ENCODE measurements at regions not wholly inside any gene's neighbourhood (a gene's known extent, or its start where the extent isn't known, plus 50 kb on each side); places are given as distances from the start of the nearest gene placed in this dataset.

GRCh38 chr3:107117922-107118536 lies 259.2 kb upstream of the CCDC54 start:
- no peak overlapping the region for H3K27ac ChIP-seq (replicated peaks)
- intact Hi-C loops (cut with micrococcal nuclease) = no loop called here
- DNase-seq = no peak

GRCh38 chr3:107124885-107125284 lies 252.4 kb upstream of the CCDC54 start:
- Histone ChIP-seq H3K36me3 (no peaks in the 10 kb centered on the region), H3K27ac (replicated peaks) (peak overlapping the region; percentile 36), H3K4me1 (peaks cover 21% of the 10 kb centered on the region), H3K4me3 (no peak overlapping the region), H3K27me3 (ENCODE audit: low read depth) (no peaks in the 10 kb centered on the region), H3K9me3 (replicated peaks) (no peaks in the 10 kb centered on the region)
- intact Hi-C loops (cut with micrococcal nuclease) = no loop called here
- TF ChIP-seq CTCF (IDR thresholded peaks at IDR 0.05; ENCODE audit: borderline replicate concordance) = no peak
- peak; percentile 20 for DNase-seq

More at GRCh38 chr3:107117922-107118536, 259.2 kb upstream of the CCDC54 start:
- no peak overlapping the region for H3K4me3 ChIP-seq
- no peaks in the 10 kb centered on the region for H3K36me3 ChIP-seq
- no peaks in the 10 kb centered on the region for H3K9me3 ChIP-seq (replicated peaks)
- TF ChIP-seq CTCF (IDR thresholded peaks at IDR 0.05; ENCODE audit: borderline replicate concordance) = peak; percentile 56
- H3K27me3 ChIP-seq (ENCODE audit: low read depth) = no peaks in the 10 kb centered on the region
- H3K4me1 ChIP-seq = peaks cover 34% of the 10 kb centered on the region

- Histone ChIP-seq H3K27me3 (ENCODE audit: low read depth) (no peaks in the 10 kb centered on the region), H3K27ac (replicated peaks) (no peak overlapping the region), H3K36me3 (no peaks in the 10 kb centered on the region), H3K4me1 (peaks cover 12% of the 10 kb centered on the region), H3K4me3 (no peak overlapping the region), H3K9me3 (replicated peaks) (no peaks in the 10 kb centered on the region)
- no peak for TF ChIP-seq CTCF (IDR thresholded peaks at IDR 0.05; ENCODE audit: borderline replicate concordance)
- intact Hi-C loops (cut with micrococcal nuclease) = no loop called here
- no peak for DNase-seq
These were observed 248.3 kb upstream of the CCDC54 start for GRCh38 chr3:107128946-107129345.

GRCh38 chr3:107130089-107130700 lies 247.0 kb upstream of the CCDC54 start:
- H3K27me3 ChIP-seq (ENCODE audit: low read depth) = no peaks in the 10 kb centered on the region
- H3K27ac ChIP-seq (replicated peaks) = no peak overlapping the region
- DNase-seq = no peak
- peaks cover 7% of the 10 kb centered on the region for H3K4me1 ChIP-seq
- H3K9me3 ChIP-seq (replicated peaks) = no peaks in the 10 kb centered on the region
- H3K36me3 ChIP-seq = no peaks in the 10 kb centered on the region
- intact Hi-C loops (cut with micrococcal nuclease) = no loop called here
- TF ChIP-seq CTCF (IDR thresholded peaks at IDR 0.05; ENCODE audit: borderline replicate concordance) = no peak
- no peak overlapping the region for H3K4me3 ChIP-seq

GRCh38 chr3:107132674-107133073 lies 244.6 kb upstream of the CCDC54 start:
- Histone ChIP-seq H3K27ac (replicated peaks) (no peak overlapping the region), H3K27me3 (ENCODE audit: low read depth) (no peaks in the 10 kb centered on the region), H3K36me3 (no peaks in the 10 kb centered on the region), H3K4me1 (peaks cover 4% of the 10 kb centered on the region), H3K9me3 (replicated peaks) (no peaks in the 10 kb centered on the region), H3K4me3 (no peak overlapping the region)
- intact Hi-C loops (cut with micrococcal nuclease) = no loop called here
- TF ChIP-seq CTCF (IDR thresholded peaks at IDR 0.05; ENCODE audit: borderline replicate concordance) = no peak
- no peak for DNase-seq
